ENCODE measurements at regions not wholly inside any gene's neighbourhood (a gene's known extent, or its start where the extent isn't known, plus 50 kb on each side); places are given as distances from the start of the nearest gene placed in this dataset.

- no peak for TF ChIP-seq PRDM15 (CRISPR knock-in tag; IDR thresholded peaks at IDR 0.05)
- TF ChIP-seq MYBL2 (CRISPR knock-in tag; IDR thresholded peaks at IDR 0.05): no peak
- TF ChIP-seq ZNF671 (CRISPR knock-in tag; IDR thresholded peaks at IDR 0.05): no peak
- TF ChIP-seq NFE2L1 (CRISPR knock-in tag; IDR thresholded peaks at IDR 0.05): peak; percentile 84
- TF ChIP-seq ATF2 (CRISPR knock-in tag; IDR thresholded peaks at IDR 0.05; ENCODE audit: borderline replicate concordance, low read depth): no peak
- TF ChIP-seq ARID4B (CRISPR knock-in tag; IDR thresholded peaks at IDR 0.05; ENCODE audit: borderline replicate concordance): no peak
- TF ChIP-seq ATF6 (CRISPR knock-in tag; IDR thresholded peaks at IDR 0.05): no peak
These were observed 59.8 kb upstream of the CHST15 start (continued) for GRCh38 chr10:124153023-124153826.

- peaks cover 6% of the 10 kb centered on the region for H3K36me3 Mint-ChIP-seq
These were observed 59.0 kb upstream of the CHST15 start for GRCh38 chr10:124152139-124153022.

More at GRCh38 chr10:124152139-124153022, 59.0 kb upstream of the CHST15 start:
- Mint-ChIP-seq H3K27me3 (ENCODE audit: low read depth) (no peaks in the 10 kb centered on the region; the same call in 1 of the 2 replicates), H3K4me3 (no peak overlapping the region), H3K9me3 (peaks cover 1% of the 10 kb centered on the region), H3K4me1 (peaks cover 21% of the 10 kb centered on the region), H3K27ac (no peak overlapping the region)
- no peak for DNase-seq (ENCODE audit: low spot score)
- POLR2A ChIA-PET: no interaction called here
- TF ChIP-seq TP53 (CRISPR knock-in tag; IDR thresholded peaks at IDR 0.05) (no peak), AFF4 (CRISPR knock-in tag; IDR thresholded peaks at IDR 0.05; ENCODE audit: borderline replicate concordance) (no peak), CTCF (IDR thresholded peaks at IDR 0.05) (no peak)
- CTCF ChIA-PET: interaction anchor here (1.1 to 2.2 kb wide), 4 partner anchors 10 to 158 kb away, joined by 3 to 10 read pairs (median 4); no protein-coding TSS in a partner anchor
- ATAC-seq: peak; percentile 11; the same call in 1 of the 2 replicates

Data from WTC11 (cell line).